ENCODE measurements at regions not wholly inside any gene's neighbourhood (a gene's known extent, or its start where the extent isn't known, plus 50 kb on each side); places are given as distances from the start of the nearest gene placed in this dataset.
"Not testable (repeated sequence)": the region's sequence is repeated elsewhere in the genome, so short reads cannot be mapped to it uniquely, and the experiment has no call there.

GRCh38 chr17:62264974-62265373 lies 115.4 kb upstream of the EFCAB3 start:
- TF ChIP-seq EZH2 (optimal IDR thresholded peaks at IDR 0.05; ENCODE audit: low read depth, low read length); EZH2phosphoT487 (IDR thresholded peaks at IDR 0.05; ENCODE audit: low read length): not testable (repeated sequence)
- TF ChIP-seq, protein P1, sequence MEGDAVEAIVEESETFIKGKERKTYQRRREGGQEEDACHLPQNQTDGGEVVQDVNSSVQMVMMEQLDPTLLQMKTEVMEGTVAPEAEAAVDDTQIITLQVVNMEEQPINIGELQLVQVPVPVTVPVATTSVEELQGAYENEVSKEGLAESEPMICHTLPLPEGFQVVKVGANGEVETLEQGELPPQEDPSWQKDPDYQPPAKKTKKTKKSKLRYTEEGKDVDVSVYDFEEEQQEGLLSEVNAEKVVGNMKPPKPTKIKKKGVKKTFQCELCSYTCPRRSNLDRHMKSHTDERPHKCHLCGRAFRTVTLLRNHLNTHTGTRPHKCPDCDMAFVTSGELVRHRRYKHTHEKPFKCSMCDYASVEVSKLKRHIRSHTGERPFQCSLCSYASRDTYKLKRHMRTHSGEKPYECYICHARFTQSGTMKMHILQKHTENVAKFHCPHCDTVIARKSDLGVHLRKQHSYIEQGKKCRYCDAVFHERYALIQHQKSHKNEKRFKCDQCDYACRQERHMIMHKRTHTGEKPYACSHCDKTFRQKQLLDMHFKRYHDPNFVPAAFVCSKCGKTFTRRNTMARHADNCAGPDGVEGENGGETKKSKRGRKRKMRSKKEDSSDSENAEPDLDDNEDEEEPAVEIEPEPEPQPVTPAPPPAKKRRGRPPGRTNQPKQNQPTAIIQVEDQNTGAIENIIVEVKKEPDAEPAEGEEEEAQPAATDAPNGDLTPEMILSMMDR (IDR thresholded peaks at IDR 0.05; ENCODE audit: low read length): not testable (repeated sequence)
